Activated CD4-positive, alpha-beta T cell treated with anti-CD3 and anti-CD28 coated beads, Interleukin-2, amount 50 U/mL, for 16 hours (primary cell): ENCODE measurements at regions not wholly inside any gene's neighbourhood (a gene's known extent, or its start where the extent isn't known, plus 50 kb on each side); places are given as distances from the start of the nearest gene placed in this dataset.
"Not testable (repeated sequence)": the region's sequence is repeated elsewhere in the genome, so short reads cannot be mapped to it uniquely, and the experiment has no call there.

ENCODE experiments used
- DNase-seq: peaks from one replicate; pipeline ENCODE4 v3.0.0-alpha.2; 2020

GRCh38 chr21:20452935-20453334 is 545.3 kb upstream of the NCAM2 start:
- DNase-seq: no peak

GRCh38 chr21:20459838-20460237 is 538.4 kb upstream of the NCAM2 start:
- DNase-seq: no peak

GRCh38 chr21:20463362-20463761 is 534.8 kb upstream of the NCAM2 start:
- no peak for DNase-seq

- no peak for DNase-seq
These were observed 528.8 kb upstream of the NCAM2 start for GRCh38 chr21:20469361-20469760.

GRCh38 chr21:20486303-20486702 is 511.9 kb upstream of the NCAM2 start:
- no peak for DNase-seq

- DNase-seq: not testable (repeated sequence)
These were observed 495.3 kb upstream of the NCAM2 start for GRCh38 chr21:20502915-20503314.

- no peak for DNase-seq
These were observed 490.4 kb upstream of the NCAM2 start for GRCh38 chr21:20507783-20508182.

GRCh38 chr21:20511216-20511880 is 486.9 kb upstream of the NCAM2 start:
- DNase-seq: no peak

GRCh38 chr21:20515446-20515845 is 482.8 kb upstream of the NCAM2 start:
- DNase-seq: no peak

GRCh38 chr21:20519076-20519475 is 479.1 kb upstream of the NCAM2 start:
- no peak for DNase-seq

GRCh38 chr21:20522611-20523010 is 475.6 kb upstream of the NCAM2 start:
- DNase-seq: no peak

GRCh38 chr21:20523191-20523590 is 475.0 kb upstream of the NCAM2 start:
- no peak for DNase-seq

GRCh38 chr21:20527731-20528460 is 470.3 kb upstream of the NCAM2 start:
- no peak for DNase-seq

- no peak for DNase-seq
These were observed 461.1 kb upstream of the NCAM2 start for GRCh38 chr21:20537130-20537529.

GRCh38 chr21:20538039-20538658 is 460.1 kb upstream of the NCAM2 start:
- no peak for DNase-seq

GRCh38 chr21:20545454-20545853 is 452.8 kb upstream of the NCAM2 start:
- no peak for DNase-seq

- DNase-seq: no peak
These were observed 446.3 kb upstream of the NCAM2 start for GRCh38 chr21:20551939-20552338.

- no peak for DNase-seq
These were observed 443.4 kb upstream of the NCAM2 start for GRCh38 chr21:20554785-20555184.

- no peak for DNase-seq
These were observed 427.4 kb upstream of the NCAM2 start for GRCh38 chr21:20570824-20571232.

GRCh38 chr21:20572582-20572981 is 425.6 kb upstream of the NCAM2 start:
- no peak for DNase-seq

GRCh38 chr21:20581361-20581760 is 416.8 kb upstream of the NCAM2 start:
- no peak for DNase-seq

GRCh38 chr21:20591284-20591683 is 406.9 kb upstream of the NCAM2 start:
- no peak for DNase-seq

- no peak for DNase-seq
These were observed 405.7 kb upstream of the NCAM2 start for GRCh38 chr21:20592463-20592862.

- no peak for DNase-seq
These were observed 395.0 kb upstream of the NCAM2 start for GRCh38 chr21:20603236-20603635.
